Lower lobe of right lung (tissue), 2 donors: ENCODE measurements at regions not wholly inside any gene's neighbourhood (a gene's known extent, or its start where the extent isn't known, plus 50 kb on each side); places are given as distances from the start of the nearest gene placed in this dataset.

Source experiments
- ATAC-seq, 2 donors: fragments of 200-7000 bp; cut with Tn5 transposase; one replicate each; pipeline ENCODE4 v1.9.1; 2020 to 2022; ENCODE audit warnings: mild to moderate bottlenecking in 2 of 2, moderate library complexity in 2 of 2
- DNase-seq: peaks from one replicate; pipeline ENCODE4 v3.0.0-alpha.2; 2020
- H3K27ac ChIP-seq: fragments of 200-600 bp; one replicate; pipeline ENCODE4 v1.8.0; 2022
- H3K27me3 ChIP-seq: fragments of 200-600 bp; one replicate; pipeline ENCODE4 v1.8.0; 2022; ENCODE audit warnings: low read depth
- H3K36me3 ChIP-seq: fragments of 200-600 bp; one replicate; pipeline ENCODE4 v1.8.0; 2022; ENCODE audit warnings: mild to moderate bottlenecking
- H3K4me1 ChIP-seq: fragments of 200-600 bp; one replicate; pipeline ENCODE4 v1.8.0; 2022
- H3K4me3 ChIP-seq: fragments of 200-600 bp; one replicate; pipeline ENCODE4 v1.8.0; 2022; ENCODE audit warnings: mild to moderate bottlenecking
- H3K9me3 ChIP-seq: fragments of 200-600 bp; one replicate; pipeline ENCODE4 v1.8.0; 2022
- intact Hi-C: fragments of 100-400 bp; cut with DNase I; formaldehyde crosslinking; loops from one replicate; pipeline ENCODE4 v1.11.0; 2022
- TF ChIP-seq, protein P1 (sequence below): fragments of 200-600 bp; IDR thresholded peaks from one replicate; pipeline ENCODE4 v1.8.0; 2022; ENCODE audit warnings: antibody characterized with exemption, mild to moderate bottlenecking
- donor health status: DM: no; HTN: yes; CAD: no; lungs with severe emphysema.

GRCh38 chr13:21901811-21902708 lies 231.2 kb downstream of the FGF9 start:
- no peaks in the 10 kb centered on the region for H3K4me1 ChIP-seq
- ATAC-seq: peak; percentile 75 to 85
- no peak overlapping the region for H3K4me3 ChIP-seq
- TF ChIP-seq, protein P1, sequence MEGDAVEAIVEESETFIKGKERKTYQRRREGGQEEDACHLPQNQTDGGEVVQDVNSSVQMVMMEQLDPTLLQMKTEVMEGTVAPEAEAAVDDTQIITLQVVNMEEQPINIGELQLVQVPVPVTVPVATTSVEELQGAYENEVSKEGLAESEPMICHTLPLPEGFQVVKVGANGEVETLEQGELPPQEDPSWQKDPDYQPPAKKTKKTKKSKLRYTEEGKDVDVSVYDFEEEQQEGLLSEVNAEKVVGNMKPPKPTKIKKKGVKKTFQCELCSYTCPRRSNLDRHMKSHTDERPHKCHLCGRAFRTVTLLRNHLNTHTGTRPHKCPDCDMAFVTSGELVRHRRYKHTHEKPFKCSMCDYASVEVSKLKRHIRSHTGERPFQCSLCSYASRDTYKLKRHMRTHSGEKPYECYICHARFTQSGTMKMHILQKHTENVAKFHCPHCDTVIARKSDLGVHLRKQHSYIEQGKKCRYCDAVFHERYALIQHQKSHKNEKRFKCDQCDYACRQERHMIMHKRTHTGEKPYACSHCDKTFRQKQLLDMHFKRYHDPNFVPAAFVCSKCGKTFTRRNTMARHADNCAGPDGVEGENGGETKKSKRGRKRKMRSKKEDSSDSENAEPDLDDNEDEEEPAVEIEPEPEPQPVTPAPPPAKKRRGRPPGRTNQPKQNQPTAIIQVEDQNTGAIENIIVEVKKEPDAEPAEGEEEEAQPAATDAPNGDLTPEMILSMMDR: no peak
- peak overlapping the region; percentile 10 for H3K27ac ChIP-seq
- H3K36me3 ChIP-seq: no peaks in the 10 kb centered on the region
- intact Hi-C loops: no loop called here
- H3K27me3 ChIP-seq: no peaks in the 10 kb centered on the region
- H3K9me3 ChIP-seq: no peaks in the 10 kb centered on the region
- no peak for DNase-seq

- Histone ChIP-seq H3K4me3 (no peak overlapping the region), H3K27me3 (no peaks in the 10 kb centered on the region), H3K9me3 (no peaks in the 10 kb centered on the region), H3K36me3 (no peaks in the 10 kb centered on the region), H3K4me1 (no peaks in the 10 kb centered on the region), H3K27ac (peak overlapping the region; percentile 10)
- intact Hi-C loops: no loop called here
- no peak for ATAC-seq
- DNase-seq: no peak
- TF ChIP-seq, protein P1: no peak
These were observed 231.8 kb downstream of the FGF9 start for GRCh38 chr13:21902709-21903098.

- TF ChIP-seq, protein P1: no peak
These were observed 234.6 kb downstream of the FGF9 start for GRCh38 chr13:21905486-21905885.

GRCh38 chr13:21909331-21909730 lies 238.5 kb downstream of the FGF9 start:
- intact Hi-C loops: no loop called here
- no peak for ATAC-seq
- H3K4me1 ChIP-seq: no peaks in the 10 kb centered on the region

More at GRCh38 chr13:21905486-21905885, 234.6 kb downstream of the FGF9 start:
- intact Hi-C loops: no loop called here
- Histone ChIP-seq H3K27ac (no peak overlapping the region), H3K27me3 (no peaks in the 10 kb centered on the region), H3K9me3 (no peaks in the 10 kb centered on the region), H3K36me3 (no peaks in the 10 kb centered on the region), H3K4me1 (no peaks in the 10 kb centered on the region), H3K4me3 (no peak overlapping the region)
- ATAC-seq: no peak
- DNase-seq: no peak

GRCh38 chr13:21910546-21910945 lies 239.7 kb downstream of the FGF9 start:
- H3K4me3 ChIP-seq: no peak overlapping the region
- no peaks in the 10 kb centered on the region for H3K36me3 ChIP-seq
- TF ChIP-seq, protein P1: no peak
- no peaks in the 10 kb centered on the region for H3K9me3 ChIP-seq
- H3K4me1 ChIP-seq: no peaks in the 10 kb centered on the region
- intact Hi-C loops: no loop called here
- no peak for ATAC-seq
- no peaks in the 10 kb centered on the region for H3K27me3 ChIP-seq
- DNase-seq: no peak
- no peak overlapping the region for H3K27ac ChIP-seq

More at GRCh38 chr13:21909331-21909730, 238.5 kb downstream of the FGF9 start:
- H3K9me3 ChIP-seq: no peaks in the 10 kb centered on the region
- TF ChIP-seq, protein P1: no peak
- no peak overlapping the region for H3K4me3 ChIP-seq
- no peaks in the 10 kb centered on the region for H3K36me3 ChIP-seq
- H3K27me3 ChIP-seq: no peaks in the 10 kb centered on the region
- no peak overlapping the region for H3K27ac ChIP-seq
- no peak for DNase-seq
